Thoracic aorta (tissue), 2 donors: ENCODE measurements at regions not wholly inside any gene's neighbourhood (a gene's known extent, or its start where the extent isn't known, plus 50 kb on each side); places are given as distances from the start of the nearest gene placed in this dataset.

ENCODE experiments used
- ATAC-seq: fragments of 150-250 bp; one replicate; pipeline ENCODE4 v1.8.0; 2017; ENCODE audit warnings: low read depth; ENCODE audit not compliant: insufficient number of reproducible peaks, low FRiP score
- DNase-seq: peaks from one replicate; pipeline ENCODE4 v3.0.0-alpha.2; 2020; ENCODE audit warnings: low spot score
- H3K27ac ChIP-seq, 2 donors: fragments of 200-600 bp; sonication (generic); 1 replicate in 1 of 2; 2 replicates in 1 of 2; pipeline ENCODE4 v1.5.1; 2016; ENCODE audit warnings: mild to moderate bottlenecking in 2 of 2, moderate library complexity in 2 of 2
- H3K27me3 ChIP-seq: fragments of 200-600 bp; sonication (generic); replicated peaks from 2 replicates; pipeline ENCODE4 v1.6.0; 2016; ENCODE audit warnings: mild to moderate bottlenecking; ENCODE audit not compliant: insufficient read depth
- H3K36me3 ChIP-seq: fragments of 200-600 bp; sonication (generic); one replicate; pipeline ENCODE4 v1.5.1; 2016
- H3K4me1 ChIP-seq, 2 donors: fragments of 200-600 bp; sonication (generic); 1 replicate in 1 of 2; 2 replicates in 1 of 2; pipeline versions ENCODE4 v1.5.1 to v1.6.0; 2016; ENCODE audit warnings: low read depth in 2 of 2, mild to moderate bottlenecking in 1 of 2; ENCODE audit not compliant: control insufficient read depth in 1 of 2
- H3K4me3 ChIP-seq: fragments of 200-600 bp; sonication (generic); 2 replicates; pipeline ENCODE4 v1.5.1; 2016; ENCODE audit warnings: mild to moderate bottlenecking
- H3K9me3 ChIP-seq: fragments of 200-600 bp; sonication (generic); 2 replicates; pipeline ENCODE4 v1.5.1; 2016
- TF ChIP-seq, protein P1 (sequence below): fragments of 200-600 bp; sonication (generic); IDR thresholded peaks from one replicate; pipeline ENCODE4 v1.5.1; 2019; ENCODE audit warnings: antibody characterized with exemption

GRCh38 chr3:66854601-66855151 lies 143.4 kb upstream of the KBTBD8 start:
- H3K27ac ChIP-seq, result no peak overlapping the region
- no peaks in the 10 kb centered on the region for H3K27me3 ChIP-seq
- DNase-seq, result no peak
- H3K4me1 ChIP-seq, result no peaks in the 10 kb centered on the region
- H3K4me3 ChIP-seq, result no peak overlapping the region
- TF ChIP-seq, protein P1, sequence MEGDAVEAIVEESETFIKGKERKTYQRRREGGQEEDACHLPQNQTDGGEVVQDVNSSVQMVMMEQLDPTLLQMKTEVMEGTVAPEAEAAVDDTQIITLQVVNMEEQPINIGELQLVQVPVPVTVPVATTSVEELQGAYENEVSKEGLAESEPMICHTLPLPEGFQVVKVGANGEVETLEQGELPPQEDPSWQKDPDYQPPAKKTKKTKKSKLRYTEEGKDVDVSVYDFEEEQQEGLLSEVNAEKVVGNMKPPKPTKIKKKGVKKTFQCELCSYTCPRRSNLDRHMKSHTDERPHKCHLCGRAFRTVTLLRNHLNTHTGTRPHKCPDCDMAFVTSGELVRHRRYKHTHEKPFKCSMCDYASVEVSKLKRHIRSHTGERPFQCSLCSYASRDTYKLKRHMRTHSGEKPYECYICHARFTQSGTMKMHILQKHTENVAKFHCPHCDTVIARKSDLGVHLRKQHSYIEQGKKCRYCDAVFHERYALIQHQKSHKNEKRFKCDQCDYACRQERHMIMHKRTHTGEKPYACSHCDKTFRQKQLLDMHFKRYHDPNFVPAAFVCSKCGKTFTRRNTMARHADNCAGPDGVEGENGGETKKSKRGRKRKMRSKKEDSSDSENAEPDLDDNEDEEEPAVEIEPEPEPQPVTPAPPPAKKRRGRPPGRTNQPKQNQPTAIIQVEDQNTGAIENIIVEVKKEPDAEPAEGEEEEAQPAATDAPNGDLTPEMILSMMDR, result no peak
- no peaks in the 10 kb centered on the region for H3K9me3 ChIP-seq
- ATAC-seq, result no peak
- no peaks in the 10 kb centered on the region for H3K36me3 ChIP-seq

DNA sequence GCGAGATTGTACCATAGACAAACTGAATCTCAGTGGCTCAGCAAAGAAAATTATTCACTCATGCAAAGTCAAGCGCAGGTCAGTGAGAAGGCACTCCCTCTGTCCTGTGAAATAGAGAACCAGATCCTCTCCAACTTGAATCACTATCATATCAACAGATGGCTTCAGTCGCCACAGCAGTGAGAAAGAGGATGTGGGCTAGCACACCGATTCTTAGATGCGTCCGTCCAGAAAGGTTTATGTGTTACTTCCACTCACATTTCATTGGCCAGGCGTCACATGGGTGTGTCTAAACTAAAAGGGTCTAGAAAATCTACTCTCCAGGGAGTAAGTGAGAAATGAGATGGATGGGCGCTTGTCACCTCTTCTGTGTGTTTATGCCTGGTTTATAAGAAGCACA lies 141.6 kb upstream of the KBTBD8 start:
- no peaks in the 10 kb centered on the region for H3K4me1 ChIP-seq
- DNase-seq (no peak), ATAC-seq (no peak)
- no peaks in the 10 kb centered on the region for H3K27me3 ChIP-seq
- H3K9me3 ChIP-seq, result no peaks in the 10 kb centered on the region
- no peak overlapping the region for H3K4me3 ChIP-seq
- no peaks in the 10 kb centered on the region for H3K36me3 ChIP-seq
- no peak overlapping the region for H3K27ac ChIP-seq
- TF ChIP-seq, protein P1, result no peak

- no peaks in the 10 kb centered on the region for H3K36me3 ChIP-seq
- ATAC-seq (no peak), DNase-seq (no peak)
- TF ChIP-seq, protein P1, result no peak
- no peak overlapping the region for H3K4me3 ChIP-seq
- H3K27ac ChIP-seq, result no peak overlapping the region
- H3K9me3 ChIP-seq, result no peaks in the 10 kb centered on the region
- no peaks in the 10 kb centered on the region for H3K4me1 ChIP-seq
- H3K27me3 ChIP-seq, result no peaks in the 10 kb centered on the region
These were observed 139.3 kb upstream of the KBTBD8 start for GRCh38 chr3:66858656-66859381.

DNA sequence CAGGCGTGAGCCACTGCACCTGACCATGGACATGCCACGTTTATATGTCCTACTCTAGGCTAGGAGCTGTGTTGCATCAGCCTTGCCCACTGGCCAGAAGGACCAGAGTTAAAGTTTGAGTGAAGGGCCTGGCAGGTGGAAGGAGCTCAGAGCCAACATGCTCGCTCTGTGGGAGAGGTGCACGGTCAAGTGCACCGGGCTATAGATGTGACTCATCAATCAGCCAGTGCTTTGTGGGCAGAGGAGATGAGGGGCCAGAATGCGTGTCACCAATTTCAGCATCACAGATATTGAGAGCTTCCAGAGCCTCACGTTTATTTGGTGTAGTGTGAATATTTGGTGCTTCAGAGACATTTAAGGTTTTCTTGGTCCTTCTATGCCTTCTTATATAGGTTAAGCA lies 137.3 kb upstream of the KBTBD8 start:
- TF ChIP-seq, protein P1, result no peak
- no peaks in the 10 kb centered on the region for H3K36me3 ChIP-seq
- no peak for ATAC-seq
- no peaks in the 10 kb centered on the region for H3K4me1 ChIP-seq
- H3K4me3 ChIP-seq, result no peak overlapping the region
- DNase-seq, result no peak
- H3K9me3 ChIP-seq, result no peaks in the 10 kb centered on the region
- no peaks in the 10 kb centered on the region for H3K27me3 ChIP-seq
- H3K27ac ChIP-seq, result no peak overlapping the region

GRCh38 chr3:66863205-66864111 lies 134.6 kb upstream of the KBTBD8 start:
- Histone ChIP-seq H3K36me3 (no peaks in the 10 kb centered on the region), H3K4me1 (no peaks in the 10 kb centered on the region), H3K9me3 (no peaks in the 10 kb centered on the region), H3K4me3 (no peak overlapping the region), H3K27ac (no peak overlapping the region), H3K27me3 (no peaks in the 10 kb centered on the region)
- TF ChIP-seq, protein P1, result no peak
- no peak for ATAC-seq
- DNase-seq, result no peak
